GM18517 (cell line): ENCODE measurements at regions not wholly inside any gene's neighbourhood (a gene's known extent, or its start where the extent isn't known, plus 50 kb on each side); places are given as distances from the start of the nearest gene placed in this dataset.
A peak's percentile ranks its signal among the peaks of the same experiment; 100 is the strongest.

Source experiments
- ATAC-seq: cut with Tn5 transposase; IDR thresholded peaks from one replicate; pipeline ENCODE4 v1.9.1; 2021; ENCODE audit warnings: mild to moderate bottlenecking, moderate library complexity; ENCODE audit not compliant: unreplicated experiment

DNA sequence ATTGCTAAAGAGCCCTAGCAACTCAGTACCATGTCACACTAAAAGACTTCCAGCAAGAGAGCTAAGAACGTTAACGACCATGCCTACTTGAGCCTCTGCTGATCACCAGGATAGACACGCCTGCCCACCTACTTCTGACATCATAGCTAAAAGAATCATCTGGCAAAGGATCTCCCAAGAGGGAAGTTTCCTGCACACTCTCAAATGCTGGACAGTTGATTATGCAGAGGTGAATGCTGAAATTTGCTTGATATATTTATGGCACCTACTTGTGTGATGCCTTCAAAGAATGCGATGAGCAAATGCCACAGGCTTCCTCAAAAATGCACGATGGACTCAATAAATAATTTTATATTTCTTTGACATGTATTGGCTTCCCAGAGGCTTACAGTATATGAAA, 113.6 kb downstream of the GALC start:
- ATAC-seq, result no peak

DNA sequence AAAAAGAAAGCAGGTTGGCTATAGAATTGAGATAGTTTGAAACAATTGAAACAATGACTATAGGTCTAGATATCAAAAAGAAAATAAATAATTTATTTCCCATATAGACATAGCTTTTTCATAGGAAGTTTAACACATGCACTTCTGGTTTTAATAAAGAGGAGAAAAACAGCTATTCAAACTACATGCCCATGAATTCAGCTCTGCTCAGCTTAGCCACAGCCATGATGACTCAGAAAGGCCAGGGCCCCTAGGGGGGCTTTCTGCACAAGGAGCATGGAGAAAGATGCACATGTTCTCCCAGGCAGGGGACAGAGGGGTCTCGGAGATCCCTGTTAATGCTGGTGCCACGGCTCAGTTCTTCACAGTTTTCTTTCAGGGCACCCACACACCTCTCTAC, 114.0 kb downstream of the GALC start:
- no peak for ATAC-seq

DNA sequence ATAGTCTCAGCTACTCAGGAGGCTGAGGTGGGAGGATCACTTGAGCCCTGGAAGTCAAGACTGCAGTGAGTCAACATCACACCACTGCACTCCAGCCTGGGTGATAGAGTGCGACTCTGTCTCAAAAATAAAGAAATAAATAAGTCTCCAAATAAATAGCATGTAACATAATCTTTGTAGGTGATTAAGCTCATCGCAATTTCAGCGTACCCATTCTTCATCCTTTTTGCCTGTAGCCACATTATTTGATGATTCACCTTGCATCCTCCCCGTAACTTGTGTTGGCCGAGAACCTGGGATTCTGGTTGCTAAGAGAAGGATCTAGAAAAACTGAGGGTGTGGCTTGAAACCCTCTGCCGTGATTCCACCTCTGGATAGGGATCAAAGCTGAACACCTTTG, 115.1 kb downstream of the GALC start:
- ATAC-seq, result no peak

DNA sequence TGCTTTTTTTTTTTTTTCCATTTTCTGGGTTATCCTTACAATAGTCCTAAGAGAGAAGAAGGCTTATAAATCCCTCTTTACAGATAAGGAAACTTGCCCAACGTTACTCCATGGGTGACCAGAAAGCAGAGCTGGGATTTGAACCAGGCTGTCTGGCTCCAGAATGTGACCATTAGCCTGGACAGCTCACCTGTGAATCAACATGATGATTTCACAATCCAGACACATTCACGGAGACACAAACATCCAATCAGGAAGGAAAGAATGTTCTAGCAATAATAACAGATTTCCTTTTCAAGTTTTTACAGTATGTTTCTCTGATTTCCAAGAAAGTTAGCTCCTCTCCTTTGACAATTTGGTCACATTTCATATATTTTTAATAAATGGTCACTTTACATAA, 118.3 kb downstream of the GALC start:
- ATAC-seq, result no peak

DNA sequence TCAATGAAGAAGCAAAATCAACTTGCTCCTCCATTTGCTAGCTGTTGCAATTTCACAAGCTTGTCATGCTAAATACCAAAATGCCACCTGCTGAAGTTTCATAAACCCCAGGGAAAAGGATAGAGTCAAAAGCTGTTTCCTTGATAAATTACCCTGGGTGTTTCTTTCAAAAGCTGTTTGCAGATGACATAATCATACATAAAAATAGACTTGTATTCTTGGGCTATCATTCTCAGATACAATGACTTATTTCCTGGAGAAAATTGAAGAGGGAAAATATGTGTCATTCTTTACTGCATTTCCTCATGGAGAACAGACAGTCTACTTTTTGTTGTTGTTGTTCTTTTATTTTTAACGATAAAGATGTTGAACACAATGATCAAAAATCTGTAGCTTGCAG, 119.2 kb downstream of the GALC start:
- ATAC-seq, result no peak

DNA sequence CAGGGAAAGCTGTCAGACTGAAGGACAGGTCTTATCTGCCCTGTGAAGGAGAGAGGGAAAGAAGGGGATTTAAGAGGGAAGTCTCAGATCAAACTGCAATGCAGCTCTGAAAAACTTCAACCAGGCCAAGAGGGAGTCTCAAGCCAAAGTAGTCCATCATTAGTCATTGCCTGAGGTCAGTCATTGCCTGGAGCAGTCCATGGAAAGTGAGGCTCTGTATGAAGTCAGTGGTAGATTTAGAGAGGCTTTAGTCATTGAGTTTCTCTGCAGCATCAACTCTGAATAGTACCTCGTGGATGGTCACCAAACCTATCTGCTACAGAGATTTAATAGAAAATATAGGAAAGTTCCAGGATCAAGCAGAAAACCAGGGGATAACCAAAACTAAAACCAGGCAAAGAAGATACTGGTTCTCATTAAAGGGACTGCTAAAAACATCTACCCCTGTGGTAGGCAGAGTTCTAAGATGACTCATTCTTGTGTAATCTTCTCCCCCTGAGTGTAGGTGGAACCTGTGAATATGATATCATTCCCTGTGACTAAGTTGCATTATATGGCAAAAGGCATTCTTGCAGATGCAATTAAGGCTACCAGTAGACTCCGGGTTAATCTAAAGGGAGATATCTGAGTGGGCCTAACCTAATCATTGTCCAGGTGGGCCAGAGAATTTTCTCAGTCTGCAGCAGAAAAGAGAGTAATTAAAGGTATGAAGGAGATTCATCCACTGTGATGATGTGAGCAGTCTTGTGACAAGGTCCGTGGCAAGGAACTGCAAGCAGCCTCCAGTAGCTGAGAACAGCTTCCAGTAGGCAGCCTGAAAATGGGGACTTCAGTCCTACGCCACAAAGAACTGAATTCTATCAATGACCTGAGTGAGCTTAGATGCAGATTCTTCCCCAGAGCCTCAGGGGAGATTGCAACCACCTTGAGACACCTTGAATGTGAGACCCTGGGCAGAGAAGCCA, 123.1 kb downstream of the GALC start:
- ATAC-seq, result peak; percentile 73

DNA sequence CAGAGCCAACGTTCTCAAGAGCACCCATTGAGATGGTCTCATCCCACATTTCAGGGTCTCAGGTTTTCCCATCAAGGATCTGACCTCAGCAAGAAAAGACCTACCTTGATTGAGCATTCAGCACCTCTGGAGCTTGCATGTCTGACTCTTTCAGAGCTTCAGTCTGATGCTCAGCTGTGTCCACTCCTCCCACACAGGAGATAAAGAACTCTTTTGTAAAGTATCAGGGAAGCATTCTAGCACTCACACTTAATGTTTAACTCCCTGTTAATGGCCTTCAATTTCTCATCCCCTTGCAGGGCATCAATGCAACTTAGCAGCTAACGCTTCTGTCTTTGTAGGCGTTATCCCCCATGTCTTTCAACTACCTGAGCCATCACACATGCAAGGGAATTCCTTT, 124.1 kb downstream of the GALC start:
- no peak for ATAC-seq

DNA sequence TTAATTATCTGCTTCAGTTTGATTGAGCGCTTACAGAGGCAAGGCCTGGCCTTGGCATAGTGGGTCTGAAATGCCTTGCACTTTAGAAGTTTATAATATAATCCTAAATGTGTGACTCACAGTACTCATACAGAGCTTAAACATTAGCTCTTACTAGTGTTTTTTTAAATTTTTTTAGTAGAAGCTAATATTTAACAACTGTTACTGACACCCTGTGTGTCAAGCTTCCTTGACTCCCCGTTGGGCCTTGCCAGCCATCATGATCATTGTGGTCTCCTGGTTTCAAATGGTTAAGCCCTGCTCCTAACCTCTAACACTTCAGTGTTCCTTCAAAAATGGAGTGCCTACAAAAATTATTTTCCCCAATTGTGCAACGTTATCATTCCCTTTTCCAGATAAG, 126.9 kb downstream of the GALC start:
- ATAC-seq, result no peak

DNA sequence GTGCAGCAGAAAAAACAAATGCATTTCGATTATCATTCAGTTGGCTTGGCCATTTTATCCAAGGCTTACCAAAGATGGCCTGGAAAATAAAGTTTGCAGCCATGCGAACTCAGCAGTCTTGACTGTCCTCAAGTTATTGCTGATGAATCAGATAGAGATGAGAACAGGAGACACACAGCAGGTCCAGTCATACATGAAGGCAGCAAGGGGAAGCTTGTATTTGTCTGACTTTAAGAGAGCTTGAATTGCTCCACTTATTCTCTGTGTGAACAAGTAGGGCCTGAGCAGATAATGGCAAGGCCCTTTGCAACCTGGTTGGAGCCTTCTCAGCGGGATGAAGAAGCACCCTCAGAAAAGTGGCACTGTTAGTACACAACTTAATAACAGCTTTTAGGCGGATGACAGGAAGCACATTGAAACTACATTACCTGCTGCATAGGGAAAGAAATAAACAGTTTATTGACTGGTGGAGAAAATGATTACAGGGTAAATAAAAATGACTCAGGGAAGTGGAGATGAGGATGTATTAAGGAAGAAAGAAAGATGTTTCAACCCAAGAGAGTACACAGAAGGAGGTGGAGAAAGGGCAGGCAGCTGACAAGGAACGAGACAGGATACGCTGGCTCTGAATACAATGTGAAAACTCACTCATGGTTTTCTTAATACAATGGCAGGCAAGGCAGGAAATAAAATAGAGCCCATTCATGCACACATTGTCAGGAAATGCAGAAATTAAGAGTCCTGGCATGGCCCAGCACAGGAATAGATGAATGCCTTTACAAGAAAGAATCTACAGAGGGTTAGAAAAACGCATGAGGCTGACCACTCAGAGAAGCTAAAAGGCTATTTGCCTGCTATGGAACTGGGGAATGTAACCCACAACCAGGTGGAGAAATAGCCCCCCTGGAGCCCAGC, 128.4 kb downstream of the GALC start:
- ATAC-seq, result no peak

DNA sequence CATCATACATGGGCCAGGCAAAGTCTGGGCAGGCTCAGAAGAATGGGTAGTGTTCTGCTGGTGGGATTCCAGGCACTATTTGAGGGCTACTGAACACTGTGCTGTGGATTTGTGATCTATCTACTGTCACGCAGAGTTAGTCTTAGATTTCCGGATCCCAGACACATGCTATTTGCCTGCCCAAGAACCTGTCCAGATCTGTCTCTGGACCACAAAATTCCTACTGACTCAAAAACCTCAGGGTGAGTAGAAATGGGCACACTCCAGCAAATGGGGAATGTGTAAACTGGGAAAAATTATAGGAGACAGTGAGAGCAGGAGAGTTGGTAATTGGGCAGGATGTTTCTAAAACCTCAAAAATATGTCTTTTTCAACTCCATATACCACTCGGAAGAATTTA, 129.9 kb downstream of the GALC start:
- ATAC-seq, result no peak

DNA sequence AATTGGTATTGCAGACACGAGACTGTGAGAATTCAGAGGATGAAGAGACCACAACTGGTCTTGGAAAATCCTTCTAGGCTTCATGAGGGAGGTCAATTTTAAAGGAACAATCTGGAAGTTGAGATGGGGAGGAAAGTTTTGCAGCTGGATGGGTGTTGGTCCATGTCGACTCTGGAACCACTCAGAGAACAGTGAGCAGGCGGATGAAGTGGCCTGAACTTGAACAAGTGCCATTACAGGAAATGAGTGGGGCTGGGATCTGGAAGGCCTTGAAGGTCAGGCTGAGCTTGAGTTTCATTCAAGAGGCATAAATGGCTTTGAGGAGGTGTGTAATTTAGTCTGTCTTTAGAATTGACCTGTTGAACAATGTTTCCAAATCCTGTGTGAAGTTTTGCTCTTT, 140.9 kb downstream of the GALC start:
- no peak for ATAC-seq

DNA sequence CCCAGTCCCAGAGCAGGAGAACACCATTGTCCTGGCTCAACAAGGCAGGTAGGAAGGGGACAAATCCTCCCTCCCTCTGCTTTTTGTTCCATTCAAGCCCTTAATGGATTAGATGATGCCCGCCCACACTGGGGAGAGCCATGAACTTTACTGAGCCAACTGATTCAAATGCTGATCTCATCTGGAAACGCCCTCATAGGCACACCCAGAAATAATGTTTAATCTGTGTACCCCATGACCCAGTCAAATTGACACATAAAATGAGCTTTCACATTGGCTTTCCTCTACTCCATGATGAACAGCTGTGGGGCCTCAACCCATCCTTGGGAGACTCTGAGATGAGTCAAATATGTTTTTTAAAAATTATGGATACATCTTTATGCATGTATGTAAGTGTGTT, 141.8 kb downstream of the GALC start:
- ATAC-seq, result no peak

DNA sequence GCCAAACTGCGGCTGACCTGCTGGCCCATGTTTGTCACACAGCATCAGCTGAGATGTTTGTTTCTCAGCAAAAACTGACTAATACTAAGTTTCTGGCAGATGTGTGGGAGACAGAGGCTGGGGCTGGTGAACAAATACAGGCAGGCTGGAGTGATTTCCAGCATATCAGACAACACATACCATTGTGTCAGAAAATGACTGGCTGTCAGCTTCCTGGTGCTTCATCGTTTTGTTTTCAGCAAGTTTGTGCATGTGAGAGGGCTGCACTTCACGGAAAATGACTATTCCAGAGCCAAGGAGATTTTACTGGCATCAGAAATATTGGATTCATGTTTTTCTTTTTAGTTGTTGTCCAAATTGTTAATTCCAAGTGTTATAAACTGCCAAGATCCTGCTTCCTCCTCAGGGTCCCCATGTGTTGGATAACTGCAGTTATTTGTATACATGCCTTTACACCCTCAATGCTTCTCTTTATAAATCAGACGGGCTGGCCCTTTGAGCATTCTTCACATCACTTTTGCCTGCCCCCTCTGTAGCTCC, 145.7 kb downstream of the GALC start:
- ATAC-seq, result no peak

DNA sequence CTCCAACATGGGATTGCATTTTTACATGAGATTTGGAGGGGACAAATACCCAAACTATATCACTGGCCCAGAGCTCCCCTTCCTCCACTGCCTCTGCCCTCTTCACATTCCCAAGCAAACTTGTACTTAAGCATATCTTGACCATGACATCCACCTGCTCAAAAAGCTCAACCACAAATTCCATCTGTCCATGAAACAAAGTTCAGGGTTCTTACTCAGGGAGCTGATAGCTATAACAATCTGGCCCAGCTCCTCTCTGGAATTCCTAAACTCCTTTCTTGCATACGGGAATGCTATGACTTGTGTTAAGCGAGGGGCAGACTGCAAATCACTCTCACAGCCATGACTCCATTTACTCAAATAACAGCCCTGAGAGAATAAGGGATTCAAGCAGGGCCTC, 152.1 kb downstream of the GALC start:
- ATAC-seq, result no peak

DNA sequence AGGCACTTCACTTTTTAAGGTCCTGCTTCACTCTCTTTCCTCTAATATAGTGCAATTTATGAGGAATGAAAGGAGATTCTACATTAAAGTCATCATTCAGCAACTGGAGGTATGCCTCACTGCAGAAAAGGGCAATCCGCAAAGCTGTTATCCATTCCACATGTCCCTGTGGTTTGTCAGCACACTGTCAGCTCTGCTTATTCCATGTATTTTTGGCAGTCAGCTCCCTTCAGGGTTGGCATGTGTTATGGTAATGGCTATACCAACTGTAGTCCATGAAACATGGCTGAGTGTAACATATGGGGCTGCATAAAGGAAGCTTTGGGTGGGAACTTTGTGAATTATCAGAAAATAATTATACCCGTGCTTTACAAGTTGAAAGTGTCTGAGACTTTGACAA, 154.1 kb downstream of the GALC start:
- no peak for ATAC-seq

DNA sequence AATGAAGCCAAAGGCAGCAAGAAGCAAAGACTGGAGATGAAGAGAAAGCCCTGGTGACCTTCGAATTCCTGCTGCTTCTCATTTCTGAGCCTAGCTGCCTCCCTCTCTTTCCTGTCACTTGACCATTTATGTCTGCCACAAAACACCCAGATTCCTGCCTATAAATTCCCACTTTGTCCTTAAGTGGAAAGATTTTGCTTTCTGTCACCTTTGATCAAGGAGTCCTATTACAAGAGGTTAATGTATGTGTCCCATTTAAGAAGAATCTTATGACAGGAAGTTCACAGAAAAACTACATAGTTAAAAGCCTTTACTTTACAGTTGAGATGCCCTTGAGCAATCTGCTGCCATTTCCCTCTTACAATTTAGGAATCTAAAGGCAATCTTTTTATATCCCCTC, 155.7 kb downstream of the GALC start:
- no peak for ATAC-seq

DNA sequence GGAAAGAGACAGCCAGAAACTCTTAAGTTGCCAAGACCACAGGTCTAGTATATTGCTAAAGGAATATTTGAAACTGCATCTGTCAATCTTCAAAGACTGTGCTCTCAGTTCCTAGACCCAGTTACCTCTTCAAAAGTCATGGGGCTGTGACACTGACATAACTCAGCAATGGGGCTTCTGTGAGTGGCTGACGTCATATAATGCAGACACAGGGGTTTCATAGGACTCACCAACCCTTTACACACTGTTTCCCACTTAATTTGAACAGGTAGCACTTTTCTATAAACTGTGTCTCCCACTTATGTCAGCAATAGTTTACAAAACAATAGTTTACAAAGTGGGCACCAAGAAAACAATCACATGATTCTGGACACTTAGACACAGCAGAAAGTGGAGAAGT, 158.4 kb downstream of the GALC start:
- ATAC-seq, result no peak

DNA sequence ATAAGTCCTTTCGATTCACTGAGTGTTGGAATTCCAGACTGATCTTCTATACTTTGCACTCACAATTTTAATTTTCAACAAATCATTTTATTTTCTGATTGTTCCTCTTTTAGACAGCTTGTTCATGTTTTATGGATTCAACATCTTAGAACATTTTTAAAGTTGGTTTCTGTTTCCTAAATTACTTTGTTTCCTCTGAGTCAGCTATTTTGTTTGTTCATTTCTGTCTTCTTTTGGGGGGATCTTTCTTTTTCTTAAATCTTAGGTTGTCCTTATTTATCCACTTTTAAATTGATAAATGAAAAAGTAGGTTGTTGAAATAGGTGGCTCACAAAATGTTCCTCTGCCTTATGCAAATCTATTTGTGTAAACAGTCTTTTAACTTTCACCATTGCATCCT, 160.0 kb downstream of the GALC start:
- no peak for ATAC-seq

DNA sequence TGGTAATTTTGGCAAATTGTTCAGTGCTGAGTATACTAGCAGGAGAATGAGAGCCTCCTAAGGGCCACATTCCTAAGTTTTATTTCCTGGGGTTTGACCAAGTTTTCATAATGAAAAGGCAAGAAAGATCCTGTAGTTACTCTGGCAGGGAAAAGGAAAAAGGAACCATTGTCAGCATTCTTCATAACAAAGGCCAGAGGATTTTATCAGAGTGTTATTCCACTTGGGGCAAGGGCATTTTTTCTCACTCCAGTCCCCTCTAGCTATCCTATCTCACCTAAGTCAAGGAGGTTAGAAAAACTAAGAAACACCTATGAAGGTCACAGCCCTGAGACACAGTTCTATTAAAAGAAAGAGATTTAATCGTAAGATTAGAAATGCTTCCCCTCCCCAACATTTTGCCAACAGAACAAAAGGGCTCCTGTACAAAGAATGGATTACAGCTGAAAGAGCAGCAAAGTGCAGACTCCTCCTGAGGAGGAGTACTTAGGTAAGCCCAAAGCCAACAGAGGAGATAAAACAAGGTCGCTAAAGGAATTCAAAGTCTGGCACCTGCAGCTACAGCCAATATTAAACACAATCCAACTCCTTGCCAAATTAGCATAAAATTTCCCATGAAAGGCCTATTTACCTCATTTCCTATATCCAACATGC, 162.4 kb downstream of the GALC start:
- no peak for ATAC-seq

DNA sequence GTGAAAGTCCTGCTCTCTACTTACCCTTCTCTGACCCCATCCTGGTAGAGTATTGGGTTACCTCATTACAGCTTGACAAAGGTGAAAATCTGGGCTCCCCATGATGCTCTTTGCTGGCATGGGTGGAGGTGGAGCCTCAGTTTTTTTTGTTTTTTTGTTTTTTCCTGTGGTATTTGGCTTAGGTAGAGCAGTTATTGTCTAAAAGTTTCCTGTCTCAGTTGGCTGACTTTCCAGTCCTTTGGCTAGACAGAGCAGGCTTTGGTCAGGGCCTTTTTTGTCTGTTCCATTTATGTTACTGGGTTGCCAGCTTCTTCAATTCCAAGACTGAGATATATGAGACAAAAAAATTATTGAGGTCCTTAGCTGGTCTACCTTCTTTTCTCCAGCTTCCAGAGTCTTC, 163.4 kb downstream of the GALC start:
- ATAC-seq, result no peak

DNA sequence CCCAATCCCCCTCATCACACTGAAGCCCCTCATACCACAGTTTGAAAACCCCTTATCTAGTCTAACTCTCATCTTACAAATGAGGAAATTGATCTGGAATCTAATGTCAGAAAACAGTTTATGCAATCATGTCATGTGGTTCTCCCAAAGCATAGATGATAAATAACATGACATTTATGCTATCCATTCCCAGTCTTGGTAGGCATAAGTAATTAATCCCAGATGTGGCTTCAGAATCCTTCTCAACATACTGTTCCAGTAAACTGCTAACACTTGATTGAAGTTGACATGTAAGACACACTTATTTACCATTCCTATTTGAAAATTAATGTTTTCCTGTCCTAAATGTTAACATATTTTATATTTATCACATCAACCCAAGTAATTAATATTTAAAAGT, 168.7 kb downstream of the GALC start:
- ATAC-seq, result no peak
